CD4-positive, alpha-beta T cell treated with Interferon gamma for 1 hour (primary cell): ENCODE measurements at regions not wholly inside any gene's neighbourhood (a gene's known extent, or its start where the extent isn't known, plus 50 kb on each side); places are given as distances from the start of the nearest gene placed in this dataset.

ENCODE experiments used
- DNase-seq: peaks from one replicate; pipeline ENCODE4 v3.0.0-alpha.2; 2020

DNA sequence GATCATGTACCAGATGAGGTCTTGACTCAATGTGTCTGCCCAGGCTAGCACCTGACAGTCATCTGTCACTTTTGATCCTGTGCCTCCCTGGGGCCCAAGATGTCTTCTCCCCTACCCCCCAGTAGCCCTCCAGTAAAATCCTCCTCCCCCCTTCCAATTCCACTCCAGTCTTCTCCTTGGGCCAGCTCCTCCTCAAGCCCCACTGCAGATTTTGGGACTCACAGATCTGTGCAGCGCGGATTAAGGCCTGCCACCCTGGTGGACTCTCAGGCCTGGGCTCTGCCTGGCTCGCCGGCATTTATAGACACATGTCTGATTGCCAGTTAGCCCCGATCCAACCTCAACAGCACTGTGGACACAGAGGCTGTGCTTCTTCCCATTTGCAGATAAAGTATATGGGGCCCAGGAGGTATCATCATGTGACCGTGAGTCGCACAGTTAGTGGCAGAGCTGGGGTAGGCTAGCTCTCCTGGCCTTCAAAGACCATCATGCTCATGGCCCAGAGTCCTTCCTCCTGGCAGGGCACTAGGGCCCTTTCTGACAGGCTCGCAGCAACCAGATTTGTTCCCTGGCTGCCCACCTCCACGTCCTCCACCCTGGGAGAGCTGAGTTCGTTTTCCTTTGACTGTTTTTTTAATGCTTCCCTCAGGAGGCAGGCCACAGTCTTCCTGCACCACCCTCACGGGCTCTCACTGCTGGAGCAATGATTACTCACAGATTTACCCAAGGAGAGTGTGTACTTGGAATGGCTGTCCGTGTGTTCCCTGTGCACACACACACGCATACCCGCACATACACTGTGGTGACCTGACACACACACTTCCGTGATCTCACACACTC, 98.3 kb upstream of the DIO3 start:
- no peak for DNase-seq

DNA sequence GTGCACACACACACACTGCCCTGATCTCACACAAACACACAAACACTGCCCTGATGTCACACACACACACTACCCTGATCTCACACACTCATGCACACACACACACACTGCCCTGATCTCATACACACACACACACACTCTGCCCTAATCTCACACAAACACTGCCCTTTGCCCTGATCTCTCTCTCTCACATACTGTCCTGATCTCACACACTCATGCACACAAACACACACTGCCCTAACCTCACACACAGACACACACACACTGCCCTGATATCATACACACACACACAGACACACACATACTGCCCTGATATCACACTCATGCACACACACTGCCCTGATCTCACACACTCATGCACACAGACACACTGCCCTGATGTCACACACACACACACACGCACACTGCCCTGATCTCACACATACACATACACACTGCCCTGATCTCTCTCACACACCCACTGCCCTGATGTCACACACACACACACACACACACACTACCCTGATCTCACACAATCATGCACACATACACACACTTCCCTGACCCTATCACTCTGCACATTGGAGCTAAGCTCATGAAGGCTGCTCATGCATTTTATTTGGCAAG, 97.6 kb upstream of the DIO3 start:
- no peak for DNase-seq

DNA sequence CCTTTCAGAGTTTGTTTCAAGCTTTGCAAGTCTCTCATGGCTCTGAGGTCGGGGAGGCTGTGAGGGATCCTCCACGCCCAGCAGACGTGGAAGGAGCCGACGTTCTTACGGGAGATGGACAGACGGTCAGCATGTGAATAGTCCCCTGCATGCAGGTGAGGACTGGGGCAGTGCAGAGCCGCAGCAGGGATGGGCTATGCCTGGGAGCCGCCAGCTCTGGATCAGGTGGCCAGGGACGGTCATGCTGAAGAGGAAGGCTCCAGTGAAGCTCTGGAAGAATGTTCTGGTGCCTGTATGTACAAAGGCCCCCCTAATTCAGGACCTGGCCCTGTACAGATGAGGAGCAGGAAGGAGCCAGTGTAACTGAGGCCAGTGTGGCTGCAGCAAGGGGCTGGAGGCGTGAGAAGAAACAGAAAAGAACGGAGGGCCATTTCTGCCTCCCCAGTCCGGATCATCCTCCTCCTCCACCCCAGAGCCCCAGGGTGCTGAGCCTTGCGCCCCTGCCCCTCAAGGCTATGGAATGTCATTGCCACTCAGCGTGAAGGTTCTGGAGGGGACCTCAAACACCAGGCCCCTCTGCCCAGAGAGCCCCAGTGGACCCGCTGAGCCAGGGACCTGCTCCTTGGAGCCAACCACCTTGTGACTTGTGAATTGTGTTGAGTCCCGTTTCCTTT, 96.8 kb upstream of the DIO3 start:
- DNase-seq: no peak

DNA sequence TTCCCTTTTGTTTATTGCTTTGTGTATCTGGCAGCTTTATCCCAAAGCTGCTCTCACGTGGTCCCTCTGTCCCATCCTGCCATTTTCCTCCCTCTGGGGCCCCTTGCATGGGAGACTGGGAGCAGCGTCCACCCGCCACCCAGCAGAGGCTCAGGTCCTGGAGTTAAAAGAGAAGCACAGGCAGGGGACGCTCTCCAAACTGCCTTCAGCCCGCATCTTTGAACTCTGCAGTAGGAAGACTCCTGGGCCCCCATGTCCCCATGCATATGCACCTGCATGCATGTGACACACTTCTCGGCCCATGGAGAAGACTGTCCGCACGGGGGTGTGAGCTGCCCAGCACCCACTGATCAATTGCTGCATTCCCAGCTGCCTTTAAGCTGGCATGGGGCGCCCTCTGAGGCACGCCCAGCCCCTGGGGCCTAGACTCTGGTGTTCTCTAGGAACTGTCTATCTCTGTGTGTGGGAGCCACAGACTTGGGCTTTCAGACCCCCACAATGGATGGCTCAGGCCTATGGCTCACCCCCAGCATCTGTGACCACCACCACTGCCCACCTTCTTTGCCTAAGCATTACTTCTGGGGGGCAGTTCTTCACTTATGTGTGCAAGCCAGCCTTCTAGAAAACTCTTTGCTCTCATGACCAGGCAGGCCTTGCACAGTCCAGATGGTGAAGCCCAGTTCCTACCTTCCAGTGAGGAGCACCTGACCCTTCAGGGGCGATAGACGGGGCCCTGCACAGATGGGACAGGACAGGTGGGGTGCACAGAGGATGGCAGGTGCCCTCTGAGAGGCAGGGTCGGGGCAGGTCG, 96.1 kb upstream of the DIO3 start:
- no peak for DNase-seq

DNA sequence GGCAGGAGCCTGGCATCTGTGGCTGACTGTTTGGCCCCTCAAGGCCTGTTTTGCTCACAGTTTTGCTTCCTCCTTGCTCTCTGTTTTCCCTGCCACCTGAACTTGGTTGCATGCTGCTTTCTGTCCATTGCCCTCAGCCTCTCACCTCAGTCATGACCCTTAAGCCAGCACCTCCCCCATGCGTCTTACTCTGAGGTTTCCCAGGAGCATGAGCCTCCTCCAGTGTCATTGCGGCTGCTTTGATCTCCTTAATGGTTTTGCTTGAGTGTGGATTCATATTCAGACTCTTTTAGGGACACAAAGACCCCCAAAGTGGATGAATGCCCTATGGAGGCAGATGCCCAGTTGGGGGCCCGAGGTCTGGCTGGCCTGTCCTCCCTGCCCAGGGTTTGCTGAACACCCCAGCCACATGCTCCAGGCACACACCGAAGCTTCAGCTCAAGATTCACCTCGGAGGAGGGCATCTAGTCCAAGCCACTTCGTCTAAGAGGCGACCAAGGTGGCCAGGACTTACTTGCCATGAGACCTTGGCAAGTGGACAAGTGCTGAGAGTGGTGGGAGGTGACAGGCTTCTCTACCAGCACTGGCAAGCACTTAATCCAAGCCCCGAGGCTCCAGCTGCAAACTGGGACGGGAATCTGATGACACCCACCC, 95.4 kb upstream of the DIO3 start:
- DNase-seq: no peak

DNA sequence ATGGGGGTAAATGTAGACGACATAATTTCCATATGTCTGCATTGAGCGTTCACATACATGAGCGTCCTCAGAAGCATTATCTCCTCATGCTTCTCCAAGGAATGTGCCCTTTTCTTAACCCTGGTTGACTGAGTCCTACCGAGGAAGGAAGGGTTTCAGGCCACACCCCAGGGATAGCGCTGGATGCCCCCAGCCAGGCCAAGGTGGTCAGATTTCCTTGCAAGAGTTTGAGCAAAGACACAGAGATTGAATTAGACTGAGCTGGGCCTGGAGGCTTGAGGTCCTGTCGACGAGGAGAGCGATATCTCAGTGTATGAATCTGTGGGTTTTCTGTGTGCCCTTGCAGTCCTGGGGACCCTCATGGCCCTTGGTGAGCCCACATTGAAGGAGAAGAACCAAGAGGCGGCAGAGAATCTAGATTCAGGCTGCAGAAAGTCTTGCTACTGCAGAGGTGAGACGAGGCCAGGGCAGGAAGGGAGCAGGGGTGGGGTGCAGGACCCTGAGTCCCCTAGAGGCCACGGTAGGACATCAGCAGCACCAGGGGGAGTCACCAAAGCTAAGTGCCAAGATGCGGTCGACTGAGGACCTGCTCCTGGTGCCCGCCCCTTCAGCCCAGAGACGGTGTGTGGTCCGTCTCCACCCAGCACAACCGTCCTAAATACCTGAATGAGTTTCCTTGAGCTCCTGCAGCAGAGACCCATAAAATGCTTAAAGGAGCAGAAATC, 94.7 kb upstream of the DIO3 start:
- DNase-seq: no peak

DNA sequence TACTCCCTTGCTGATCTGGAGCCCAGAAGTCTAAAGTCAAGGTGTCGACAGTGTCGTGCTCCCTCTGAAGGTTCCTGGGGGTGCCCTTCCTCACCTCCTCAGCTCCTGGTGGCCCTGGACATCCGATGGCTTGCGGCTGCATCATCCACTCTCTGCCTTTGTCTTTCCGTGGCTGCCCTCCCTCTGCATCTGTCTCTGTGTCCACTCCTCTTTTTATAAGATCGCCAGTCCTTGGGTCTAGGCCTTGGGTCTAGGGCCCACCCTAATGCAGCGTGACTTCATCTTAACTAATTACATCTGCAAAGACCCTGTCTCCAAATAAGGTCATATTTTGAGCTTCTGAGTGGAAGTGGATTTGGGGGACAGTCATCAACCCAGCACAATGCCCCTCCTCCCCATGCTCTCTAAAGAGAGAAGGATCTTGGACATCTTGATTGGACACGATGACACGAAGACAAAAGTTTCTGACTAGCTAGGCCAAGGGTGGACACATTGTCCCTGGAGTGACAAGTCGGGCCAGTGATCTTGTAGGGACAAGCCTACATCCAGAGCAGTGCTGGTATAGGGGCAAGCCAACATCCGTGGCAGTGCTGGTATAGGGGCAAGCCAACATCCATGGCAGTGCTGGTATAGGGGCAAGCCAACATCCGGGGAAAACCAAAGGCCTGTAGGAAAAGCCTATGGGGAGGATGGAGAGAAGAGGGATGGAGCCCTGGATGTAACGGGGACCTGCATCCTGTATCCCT, 93.9 kb upstream of the DIO3 start:
- no peak for DNase-seq

DNA sequence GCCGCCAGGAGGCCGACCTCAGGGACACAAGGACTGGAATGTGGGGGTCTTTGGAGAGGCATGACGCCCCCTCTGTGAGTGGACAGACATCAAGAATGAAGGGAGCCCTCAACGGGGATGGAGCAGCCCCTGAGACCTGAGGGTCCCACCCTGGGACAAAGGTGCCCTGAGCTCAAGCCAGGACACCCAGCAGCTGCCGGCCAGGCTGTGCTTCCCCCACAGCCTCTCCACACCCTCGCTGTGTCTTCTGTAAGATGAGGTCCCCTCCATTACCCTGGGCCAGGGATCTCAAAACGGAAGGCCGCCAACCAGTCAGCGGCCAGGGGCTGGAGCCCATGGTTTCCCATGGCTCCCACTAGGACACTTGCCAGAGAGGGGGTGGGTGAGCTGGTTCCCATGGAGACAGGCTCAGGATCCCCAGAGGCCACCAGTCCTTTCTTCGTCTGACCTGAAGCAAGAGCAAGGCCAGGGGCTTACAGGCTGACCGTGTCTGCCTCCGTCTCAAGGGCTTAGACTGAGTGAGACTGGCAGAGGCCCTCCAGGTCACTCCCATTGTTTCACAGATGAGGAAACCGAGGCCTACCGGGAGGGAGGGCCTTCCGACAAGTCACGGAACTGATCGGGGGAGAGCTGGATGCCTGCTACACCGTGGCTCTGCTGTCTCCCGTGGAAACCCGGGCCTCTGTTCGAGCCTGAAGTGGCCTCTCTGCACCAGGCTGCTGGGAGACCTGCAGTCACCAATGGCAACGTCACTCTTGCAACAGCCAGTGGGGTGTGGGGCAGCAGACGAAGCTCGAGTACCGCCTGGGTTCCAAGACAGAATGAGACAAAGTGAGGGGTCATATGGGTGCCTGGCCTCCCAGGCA, 91.7 kb upstream of the DIO3 start:
- no peak for DNase-seq

DNA sequence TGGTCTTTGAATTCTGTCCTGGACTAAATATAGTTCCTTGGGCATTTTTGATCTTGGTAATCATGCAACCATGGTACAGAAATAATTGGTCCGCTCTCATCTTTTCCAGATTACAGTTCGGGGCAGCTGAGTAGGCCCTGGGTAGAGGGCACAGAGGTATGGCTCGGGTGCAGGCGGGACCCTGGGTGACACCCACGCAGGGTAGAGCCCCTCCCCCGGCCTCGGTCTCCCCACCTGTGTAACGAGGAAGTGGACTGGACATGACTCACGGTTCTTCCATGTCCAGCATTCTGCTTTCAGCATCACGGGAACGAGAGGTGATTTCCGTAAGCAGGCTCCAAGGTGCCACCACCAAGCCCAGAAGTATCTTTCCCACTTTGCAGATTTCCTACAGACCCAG, 91.0 kb upstream of the DIO3 start:
- no peak for DNase-seq

DNA sequence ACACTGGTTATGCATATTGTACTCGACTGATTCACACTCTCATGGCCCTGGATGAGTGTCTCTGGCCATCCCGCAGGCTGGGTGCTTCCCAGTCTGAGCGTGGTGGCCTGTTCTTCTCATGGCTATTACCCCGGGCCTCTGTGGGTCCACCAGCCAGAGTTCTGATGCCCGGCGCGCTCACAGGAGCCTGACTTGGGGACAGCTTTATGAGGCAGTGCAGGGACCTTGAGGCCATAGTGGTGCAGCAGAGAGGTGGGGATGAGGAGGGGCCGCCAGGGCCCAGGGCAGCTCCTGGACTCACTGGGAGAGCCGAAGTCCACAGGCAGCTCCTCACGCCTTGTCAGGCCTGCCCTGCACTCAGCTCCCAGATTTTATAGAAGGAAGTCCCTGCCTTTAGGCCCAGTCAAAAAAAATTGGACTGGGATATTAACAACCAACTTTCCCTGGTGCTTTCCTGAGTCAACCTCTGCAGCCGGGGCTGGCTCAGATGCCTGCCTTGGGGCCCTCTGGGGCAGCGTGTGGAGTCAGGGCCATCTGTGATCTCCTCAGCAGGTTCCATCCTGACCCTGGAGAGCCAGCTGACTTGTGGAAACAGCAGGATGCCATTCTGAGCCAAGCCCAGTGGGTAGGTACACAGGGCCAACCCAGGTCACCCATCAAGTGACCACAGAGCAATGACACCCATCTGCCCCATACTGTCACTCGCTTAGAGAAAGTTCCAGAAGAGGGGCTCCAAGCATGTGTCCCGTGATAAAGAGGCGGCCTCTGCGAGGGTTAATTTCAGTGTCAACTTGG, 89.4 kb upstream of the DIO3 start:
- no peak for DNase-seq

DNA sequence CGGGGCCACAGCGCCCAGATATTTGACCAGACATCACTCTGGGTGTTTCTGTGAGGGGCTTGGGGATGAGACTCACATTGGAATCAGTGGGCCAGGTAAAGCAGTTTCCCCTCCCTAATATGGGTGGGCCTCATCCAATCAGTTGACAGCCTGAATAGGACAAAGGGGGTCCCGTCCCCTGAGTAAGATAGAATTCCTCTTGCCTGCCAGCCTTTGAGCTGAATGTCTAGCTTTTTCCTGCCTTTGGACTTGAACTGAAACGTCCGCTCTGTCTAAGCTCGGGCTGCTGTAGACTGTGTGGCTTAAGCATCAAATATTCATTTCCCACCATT, 88.8 kb upstream of the DIO3 start:
- DNase-seq: no peak

DNA sequence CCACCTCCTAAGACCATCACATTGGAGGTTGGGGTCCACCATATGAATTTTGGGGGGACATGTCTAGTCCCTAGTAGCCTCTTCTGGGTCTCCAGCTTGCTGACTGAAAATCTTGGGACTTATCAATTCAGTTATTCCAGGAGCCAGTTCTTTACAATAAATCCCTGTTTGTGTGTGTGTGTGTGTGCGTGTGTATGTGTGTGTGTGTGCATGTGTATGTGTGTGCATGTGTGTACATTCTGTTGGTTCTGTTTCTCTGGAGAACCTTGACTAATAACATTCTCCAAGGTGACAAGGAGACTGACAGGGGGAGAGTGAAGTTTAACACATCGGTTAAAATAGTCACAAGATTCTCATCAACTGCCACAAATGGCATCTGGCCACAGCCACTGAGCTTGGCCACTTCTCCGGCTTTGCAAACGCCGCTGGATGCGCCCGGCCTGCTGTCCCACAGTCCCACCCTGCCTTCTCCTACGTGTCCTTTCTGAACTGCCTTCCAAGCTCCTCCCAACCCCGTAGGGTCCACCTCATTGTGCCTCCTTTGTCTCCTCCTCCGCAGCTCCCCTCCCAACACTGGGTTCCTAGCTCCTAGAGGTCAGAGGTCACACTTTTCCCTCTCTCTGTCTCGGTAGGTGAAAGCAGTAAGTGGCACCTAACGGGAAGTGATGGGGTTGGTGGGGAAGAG, 88.1 kb upstream of the DIO3 start:
- no peak for DNase-seq

DNA sequence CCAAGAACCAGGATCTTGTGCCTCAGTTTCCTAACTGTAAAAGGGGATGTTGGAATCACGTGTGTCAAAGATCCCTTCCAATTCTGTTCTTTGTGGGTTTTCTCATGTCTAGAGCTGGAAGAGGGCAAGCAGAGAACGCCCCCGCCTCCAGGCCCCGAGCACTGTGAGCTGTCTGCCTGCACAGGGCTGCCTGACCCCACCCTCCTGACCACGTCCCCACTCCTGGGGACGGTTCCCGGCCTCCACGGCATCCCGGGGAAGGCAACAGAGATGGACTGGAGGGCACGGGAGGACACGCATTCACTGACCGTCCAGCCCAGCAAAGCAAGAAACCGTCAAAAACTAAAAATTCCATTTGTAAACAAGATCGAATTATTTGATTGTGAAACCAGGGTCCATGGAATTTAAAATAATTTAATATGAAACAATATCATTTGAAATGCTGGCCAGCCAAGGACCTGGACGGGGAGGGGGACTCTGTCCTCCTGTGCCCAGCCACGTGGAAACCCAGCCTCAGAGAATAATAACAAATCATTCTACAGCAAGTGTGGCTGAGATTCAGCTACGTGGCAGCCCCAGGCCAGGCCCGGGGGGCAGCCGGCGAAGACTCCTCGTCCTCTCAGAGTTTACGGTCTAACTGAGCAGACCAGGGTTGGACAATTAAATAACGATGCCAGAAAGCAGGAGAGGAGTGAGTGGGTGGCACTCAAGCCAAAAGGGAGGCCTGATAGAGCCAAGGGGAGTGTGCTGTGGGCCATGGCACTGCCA, 87.3 kb upstream of the DIO3 start:
- no peak for DNase-seq

DNA sequence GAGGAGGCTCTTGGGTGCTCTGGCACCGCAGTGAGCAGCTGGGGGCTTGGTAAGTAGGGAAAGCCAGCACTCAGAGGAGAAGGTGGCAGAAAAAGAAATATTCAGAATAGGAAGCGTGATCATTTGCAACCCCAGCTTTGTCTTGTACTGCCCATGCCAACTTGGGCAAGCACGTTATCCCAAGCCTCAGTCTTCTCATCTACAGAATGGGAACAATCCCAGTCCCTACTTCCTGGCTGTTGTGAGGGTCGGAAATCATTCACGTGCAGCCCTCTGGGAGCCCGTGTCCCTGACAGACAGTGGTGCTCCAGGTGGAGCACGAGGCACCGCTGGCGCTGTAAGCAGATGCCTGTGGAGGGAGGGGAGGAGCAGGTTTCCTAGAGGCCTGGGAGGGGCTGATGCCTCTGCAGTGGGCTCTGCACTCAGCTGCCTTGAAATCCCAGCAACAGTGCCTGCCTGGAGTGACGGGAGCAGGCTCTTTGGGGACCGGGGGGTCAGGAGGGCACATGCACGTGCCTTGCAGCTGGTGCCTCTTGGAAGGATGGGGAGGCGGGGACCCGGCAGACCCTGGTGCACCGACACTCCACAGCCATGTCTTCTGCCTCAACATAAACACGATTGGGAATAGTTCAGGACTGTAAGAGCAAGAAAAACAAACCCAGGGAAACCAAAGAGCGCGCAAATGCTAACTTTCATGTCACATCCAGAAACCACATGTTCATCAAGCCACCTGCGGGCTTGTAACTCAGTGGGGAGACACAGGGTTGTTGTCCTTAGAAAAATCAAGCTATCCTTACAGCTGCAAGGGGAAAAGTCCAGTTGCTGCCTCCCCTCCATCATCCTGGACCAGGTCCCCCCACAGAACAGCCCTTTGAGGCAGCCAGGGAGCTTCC, 86.5 kb upstream of the DIO3 start:
- DNase-seq: no peak

DNA sequence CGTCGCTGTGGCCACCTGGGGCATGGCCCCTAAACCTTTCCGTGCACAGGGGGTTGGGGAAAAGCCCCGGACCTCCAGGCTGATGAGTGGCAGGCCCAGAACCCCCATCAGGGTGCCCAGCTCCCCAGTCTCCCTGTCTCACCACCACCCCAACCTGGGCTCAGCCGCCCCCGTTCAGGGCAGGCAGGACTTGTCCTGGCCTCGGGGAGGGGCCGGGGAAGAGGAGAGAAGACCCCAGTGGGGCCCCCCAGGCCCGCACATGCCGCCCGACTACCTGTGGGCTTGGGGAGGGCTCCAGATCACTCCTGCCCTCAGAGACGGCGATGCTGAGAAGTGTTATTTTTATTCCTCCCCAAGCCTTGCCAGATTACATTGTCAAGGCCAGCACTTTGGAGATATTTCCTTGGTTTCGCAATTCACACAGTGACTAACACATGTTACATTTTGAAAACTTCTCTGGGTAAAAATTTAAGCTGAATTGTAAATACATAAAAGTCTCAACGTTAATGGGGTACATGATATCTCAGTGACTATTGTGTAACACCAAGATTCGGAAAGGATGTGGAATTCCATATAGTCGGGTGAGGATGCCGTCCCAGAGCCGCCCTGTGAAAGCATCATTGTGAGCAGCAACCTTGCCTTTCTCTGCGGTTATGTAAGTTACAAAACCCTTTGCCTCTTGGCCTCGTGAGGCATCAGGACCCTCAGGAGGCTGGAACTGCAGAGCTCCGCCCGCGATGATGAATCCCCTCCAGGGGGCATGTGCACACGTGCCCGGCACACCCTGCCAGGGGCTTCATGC, 85.6 kb upstream of the DIO3 start:
- DNase-seq: no peak

DNA sequence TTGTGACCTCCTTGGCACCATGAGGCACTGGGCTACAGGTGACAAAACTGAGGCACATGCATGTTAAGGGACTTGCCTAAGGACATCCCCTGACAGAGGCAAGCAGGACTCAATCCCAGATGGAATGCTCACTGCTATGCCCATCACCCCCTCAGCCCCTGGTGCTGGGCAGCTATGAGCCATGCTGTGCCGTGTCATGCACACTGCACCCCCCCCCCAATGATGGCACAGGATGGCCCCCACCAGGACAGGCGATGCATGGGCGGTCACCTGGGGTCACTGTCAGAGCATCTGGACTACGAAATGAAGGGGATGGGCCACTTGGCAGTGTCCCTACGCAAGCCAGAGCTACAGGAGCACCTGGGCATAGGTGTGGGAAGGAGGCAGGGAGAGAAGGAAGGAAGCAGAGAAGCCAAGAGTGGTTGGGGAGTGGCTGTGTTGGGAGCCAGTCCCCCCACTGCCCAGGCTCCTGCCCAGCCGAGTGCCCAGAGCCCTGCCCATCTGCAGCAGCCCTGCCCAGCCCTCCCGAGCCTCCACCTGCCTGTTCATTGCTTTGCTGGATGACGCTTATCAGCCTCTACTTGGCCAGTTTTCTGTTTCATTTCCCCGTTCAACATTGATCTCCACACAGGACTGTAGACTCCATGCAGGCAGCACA, 84.9 kb upstream of the DIO3 start:
- DNase-seq: no peak
